WTC11 (cell line): ENCODE measurements at regions not wholly inside any gene's neighbourhood (a gene's known extent, or its start where the extent isn't known, plus 50 kb on each side); places are given as distances from the start of the nearest gene placed in this dataset.
A peak's percentile ranks its signal among the peaks of the same experiment; 100 is the strongest.
"Not testable (repeated sequence)": the region's sequence is repeated elsewhere in the genome, so short reads cannot be mapped to it uniquely, and the experiment has no call there.

ENCODE experiments used
- ATAC-seq: fragments of 200-7000 bp; cut with Tn5 transposase; 2 replicates; pipeline ENCODE4 v1.10.0; 2021; ENCODE audit warnings: mild to moderate bottlenecking, moderate library complexity
- CTCF ChIA-PET: fragments of 300-600 bp; sonication (Branson Sonifier 250); formaldehyde crosslinking; loops from one replicate; lab custom pipeline; 2021; ENCODE audit warnings: antibody characterized with exemption; lab: Charles Lee
- POLR2A ChIA-PET: fragments of 350-600 bp; sonication (Branson Sonifier 250); formaldehyde crosslinking; loops from one replicate; lab custom pipeline; 2021; ENCODE audit warnings: antibody characterized with exemption; lab: Charles Lee
- DNase-seq: peaks from one replicate; pipeline ENCODE4 v3.0.0; 2021; ENCODE audit warnings: low spot score
- H3K27ac Mint-ChIP-seq: 2 replicates; pipeline ENCODE4 v1.8.0; 2021; ENCODE audit warnings: mixed read lengths
- H3K27me3 Mint-ChIP-seq: 2 replicates; pipeline ENCODE4 v1.8.0; 2021; ENCODE audit warnings: low read depth, mild to moderate bottlenecking, moderate library complexity, mixed read lengths
- H3K36me3 Mint-ChIP-seq: 2 replicates; pipeline ENCODE4 v1.8.0; 2021; ENCODE audit warnings: mixed read lengths
- H3K4me1 Mint-ChIP-seq: 2 replicates; pipeline ENCODE4 v1.8.0; 2022; ENCODE audit warnings: mixed read lengths
- H3K4me3 Mint-ChIP-seq: 2 replicates; pipeline ENCODE4 v1.8.0; 2021; ENCODE audit warnings: mild to moderate bottlenecking, moderate library complexity, mixed read lengths
- H3K9me3 Mint-ChIP-seq: 2 replicates; pipeline ENCODE4 v1.8.0; 2021; ENCODE audit warnings: mixed read lengths
- CREM ChIP-seq: sonication (generic); formaldehyde crosslinking; IDR thresholded peaks from 2 replicates; pipeline ENCODE4 v1.8.1; 2022; ENCODE audit warnings: mild to moderate bottlenecking, missing genetic modification reagents, moderate library complexity
- ELF4 ChIP-seq: sonication (generic); formaldehyde crosslinking; IDR thresholded peaks from 2 replicates; pipeline ENCODE4 v1.8.1; 2022; ENCODE audit warnings: low read depth, mild to moderate bottlenecking, moderate library complexity, missing genetic modification reagents
- FOXJ3 ChIP-seq: sonication (generic); formaldehyde crosslinking; IDR thresholded peaks from 2 replicates; pipeline ENCODE4 v1.9.0; 2021; ENCODE audit warnings: missing genetic modification reagents, mild to moderate bottlenecking, borderline replicate concordance
- IRF2 ChIP-seq: sonication (generic); formaldehyde crosslinking; IDR thresholded peaks from 2 replicates; pipeline ENCODE4 v1.8.0; 2022; ENCODE audit warnings: low read depth, missing genetic modification reagents, borderline replicate concordance
- JAZF1 ChIP-seq: fragments of 250-450 bp; sonication (Bioruptor Pico); IDR thresholded peaks from 2 replicates; pipeline ENCODE4 v1.9.0; 2021; ENCODE audit warnings: moderate library complexity, mild to moderate bottlenecking, inconsistent platforms
- KAT7 ChIP-seq: sonication (generic); formaldehyde crosslinking; IDR thresholded peaks from 2 replicates; pipeline ENCODE4 v1.8.1; 2023; ENCODE audit warnings: missing genetic modification reagents, mild to moderate bottlenecking, borderline replicate concordance
- NFATC4 ChIP-seq: fragments of 250-450 bp; sonication (Bioruptor Pico); IDR thresholded peaks from 2 replicates; pipeline ENCODE4 v1.9.0; 2021; ENCODE audit warnings: mild to moderate bottlenecking
- NFE2L1 ChIP-seq: sonication (generic); formaldehyde crosslinking; IDR thresholded peaks from 2 replicates; pipeline ENCODE4 v1.8.1; 2023; ENCODE audit warnings: missing genetic modification reagents
- NR2C2 ChIP-seq: sonication (generic); formaldehyde crosslinking; IDR thresholded peaks from 2 replicates; pipeline ENCODE4 v1.8.0; 2022; ENCODE audit warnings: mild to moderate bottlenecking, missing genetic modification reagents
- NR3C1 ChIP-seq: sonication (generic); formaldehyde crosslinking; conservative IDR thresholded peaks from 2 replicates; pipeline ENCODE4 v1.8.1; 2023; ENCODE audit warnings: low read depth, mild to moderate bottlenecking, missing genetic modification reagents
- RELA ChIP-seq: sonication (generic); formaldehyde crosslinking; IDR thresholded peaks from 2 replicates; pipeline ENCODE4 v1.8.1; 2022; ENCODE audit warnings: missing genetic modification reagents, mild to moderate bottlenecking, borderline replicate concordance
- RORB ChIP-seq: fragments of 250-450 bp; sonication (Bioruptor Pico); IDR thresholded peaks from 2 replicates; pipeline ENCODE4 v1.9.0; 2021; ENCODE audit warnings: mild to moderate bottlenecking
- SP1 ChIP-seq: sonication (generic); formaldehyde crosslinking; conservative IDR thresholded peaks from 2 replicates; pipeline ENCODE4 v1.8.1; 2022; ENCODE audit warnings: missing genetic modification reagents
- TEAD4 ChIP-seq: sonication (generic); formaldehyde crosslinking; IDR thresholded peaks from 2 replicates; pipeline ENCODE4 v1.8.0; 2022; ENCODE audit warnings: mild to moderate bottlenecking, missing genetic modification reagents
- TP53 ChIP-seq: sonication (generic); formaldehyde crosslinking; IDR thresholded peaks from 2 replicates; pipeline ENCODE4 v1.8.1; 2023; ENCODE audit warnings: mild to moderate bottlenecking, missing genetic modification reagents
- ZBTB21 ChIP-seq: sonication (generic); formaldehyde crosslinking; IDR thresholded peaks from 2 replicates; pipeline ENCODE4 v1.8.1; 2023; ENCODE audit warnings: mild to moderate bottlenecking, missing genetic modification reagents, borderline replicate concordance
- ZNF317 ChIP-seq: sonication (generic); formaldehyde crosslinking; IDR thresholded peaks from 2 replicates; pipeline ENCODE4 v1.8.1; 2023; ENCODE audit warnings: low read depth, mild to moderate bottlenecking, moderate library complexity, missing genetic modification reagents, borderline replicate concordance
- ZNF396 ChIP-seq: fragments of 250-450 bp; sonication (Bioruptor Pico); IDR thresholded peaks from 2 replicates; pipeline ENCODE4 v1.8.0; 2021; ENCODE audit warnings: mild to moderate bottlenecking, moderate library complexity, borderline replicate concordance
- ZNF416 ChIP-seq: fragments of 250-450 bp; sonication (Bioruptor Pico); IDR thresholded peaks from 2 replicates; pipeline ENCODE4 v1.9.0; 2021; ENCODE audit warnings: mild to moderate bottlenecking, inconsistent platforms
- TF ChIP-seq, protein P1 (sequence below): sonication (generic); formaldehyde crosslinking; IDR thresholded peaks from 2 replicates; pipeline ENCODE4 v1.8.1; 2022; ENCODE audit warnings: low read depth, mild to moderate bottlenecking, moderate library complexity, missing genetic modification reagents, borderline replicate concordance
- TF ChIP-seq, protein P2 (sequence below): sonication (generic); formaldehyde crosslinking; IDR thresholded peaks from 2 replicates; pipeline ENCODE4 v1.8.0; 2023; ENCODE audit warnings: missing genetic modification reagents
- TF ChIP-seq, protein P3 (sequence below): sonication (generic); formaldehyde crosslinking; IDR thresholded peaks from 2 replicates; pipeline ENCODE4 v1.8.1; 2022; ENCODE audit warnings: mild to moderate bottlenecking, missing genetic modification reagents, moderate library complexity, borderline replicate concordance
- TF ChIP-seq, protein P4 (sequence below): fragments of 250-450 bp; sonication (Bioruptor Pico); conservative IDR thresholded peaks from 2 replicates; pipeline ENCODE4 v1.9.0; 2021; ENCODE audit warnings: mild to moderate bottlenecking

DNA sequence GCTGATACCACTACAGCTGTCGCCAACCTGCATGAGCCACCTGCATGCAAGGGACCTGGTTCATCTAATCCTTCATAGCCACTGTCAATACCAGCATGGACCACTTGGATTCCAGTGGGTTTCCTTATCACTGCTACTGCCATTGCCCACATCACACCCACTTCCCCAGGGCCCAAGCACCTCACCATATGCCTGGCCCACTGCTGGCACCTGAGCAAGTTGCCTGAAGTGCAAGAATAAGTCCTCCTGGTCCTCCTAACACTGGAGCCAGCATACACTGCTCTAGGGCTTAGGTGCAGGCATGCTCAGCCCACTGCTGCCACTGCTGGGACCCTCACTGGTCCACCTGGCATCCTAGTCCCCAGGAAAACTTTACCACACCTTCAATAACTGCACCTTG lies 1136.8 kb upstream of the ADGRL4 start:
- CTCF ChIA-PET: no interaction called here
- H3K4me1 Mint-ChIP-seq: peaks cover 2% of the 10 kb centered on the region; the same call in 1 of the 2 replicates
- TF ChIP-seq, protein P1, sequence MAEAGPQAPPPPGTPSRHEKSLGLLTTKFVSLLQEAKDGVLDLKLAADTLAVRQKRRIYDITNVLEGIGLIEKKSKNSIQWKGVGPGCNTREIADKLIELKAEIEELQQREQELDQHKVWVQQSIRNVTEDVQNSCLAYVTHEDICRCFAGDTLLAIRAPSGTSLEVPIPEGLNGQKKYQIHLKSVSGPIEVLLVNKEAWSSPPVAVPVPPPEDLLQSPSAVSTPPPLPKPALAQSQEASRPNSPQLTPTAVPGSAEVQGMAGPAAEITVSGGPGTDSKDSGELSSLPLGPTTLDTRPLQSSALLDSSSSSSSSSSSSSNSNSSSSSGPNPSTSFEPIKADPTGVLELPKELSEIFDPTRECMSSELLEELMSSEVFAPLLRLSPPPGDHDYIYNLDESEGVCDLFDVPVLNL (CRISPR knock-in tag): no peak
- TF ChIP-seq FOXJ3 (no peak), RELA (CRISPR knock-in tag) (no peak), NR2C2 (CRISPR knock-in tag) (no peak), RORB (no peak), NFATC4 (CRISPR knock-in tag) (no peak), CREM (CRISPR knock-in tag) (no peak), NR3C1 (no peak), NFE2L1 (CRISPR knock-in tag) (no peak), KAT7 (CRISPR knock-in tag) (no peak), ZNF396 (no peak)
- TF ChIP-seq, protein P2, sequence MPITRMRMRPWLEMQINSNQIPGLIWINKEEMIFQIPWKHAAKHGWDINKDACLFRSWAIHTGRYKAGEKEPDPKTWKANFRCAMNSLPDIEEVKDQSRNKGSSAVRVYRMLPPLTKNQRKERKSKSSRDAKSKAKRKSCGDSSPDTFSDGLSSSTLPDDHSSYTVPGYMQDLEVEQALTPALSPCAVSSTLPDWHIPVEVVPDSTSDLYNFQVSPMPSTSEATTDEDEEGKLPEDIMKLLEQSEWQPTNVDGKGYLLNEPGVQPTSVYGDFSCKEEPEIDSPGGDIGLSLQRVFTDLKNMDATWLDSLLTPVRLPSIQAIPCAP (CRISPR knock-in tag): no peak
- TF ChIP-seq, protein P3, sequence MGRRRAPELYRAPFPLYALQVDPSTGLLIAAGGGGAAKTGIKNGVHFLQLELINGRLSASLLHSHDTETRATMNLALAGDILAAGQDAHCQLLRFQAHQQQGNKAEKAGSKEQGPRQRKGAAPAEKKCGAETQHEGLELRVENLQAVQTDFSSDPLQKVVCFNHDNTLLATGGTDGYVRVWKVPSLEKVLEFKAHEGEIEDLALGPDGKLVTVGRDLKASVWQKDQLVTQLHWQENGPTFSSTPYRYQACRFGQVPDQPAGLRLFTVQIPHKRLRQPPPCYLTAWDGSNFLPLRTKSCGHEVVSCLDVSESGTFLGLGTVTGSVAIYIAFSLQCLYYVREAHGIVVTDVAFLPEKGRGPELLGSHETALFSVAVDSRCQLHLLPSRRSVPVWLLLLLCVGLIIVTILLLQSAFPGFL (CRISPR knock-in tag): no peak
- TF ChIP-seq, protein P4, sequence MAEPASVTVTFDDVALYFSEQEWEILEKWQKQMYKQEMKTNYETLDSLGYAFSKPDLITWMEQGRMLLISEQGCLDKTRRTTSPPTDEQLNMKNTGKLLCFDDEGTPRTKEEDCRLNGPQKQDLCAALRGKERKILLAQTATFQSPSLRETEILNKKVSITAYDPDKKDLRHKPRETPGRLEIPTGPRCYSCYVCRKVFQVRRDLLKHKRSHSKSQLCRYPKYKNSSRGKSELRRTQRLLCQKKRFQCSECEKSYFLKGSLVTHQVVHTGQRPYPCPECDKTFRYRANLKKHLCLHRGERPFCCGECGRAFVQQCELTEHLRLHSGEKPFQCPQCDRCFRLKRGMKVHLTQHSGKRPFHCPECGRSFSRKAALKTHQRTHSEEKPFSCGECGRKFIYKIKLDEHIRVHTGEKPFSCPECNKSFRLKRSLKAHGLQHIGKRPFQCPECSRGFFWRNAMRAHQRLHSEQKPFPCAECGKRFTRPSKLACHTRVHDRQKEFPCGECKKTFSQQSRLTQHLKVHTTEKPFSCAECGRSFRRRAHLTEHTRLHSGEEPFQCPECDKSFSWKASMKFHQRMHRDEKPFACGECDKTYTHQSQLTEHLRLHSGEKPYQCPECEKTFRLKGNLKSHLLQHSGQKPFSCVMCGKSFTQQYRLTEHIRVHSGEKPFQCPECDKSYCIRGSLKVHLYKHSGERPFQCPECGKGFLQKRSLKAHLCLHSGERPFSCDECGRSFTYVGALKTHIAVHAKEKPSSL (CRISPR knock-in tag): no peak
- TF ChIP-seq, all 79 proteins: peak for 0
- Mint-ChIP-seq H3K27ac (no peak overlapping the region), H3K4me3 (no peak overlapping the region), H3K27me3 (no peaks in the 10 kb centered on the region), H3K36me3 (peaks cover 3% of the 10 kb centered on the region), H3K9me3 (peaks cover 43% of the 10 kb centered on the region)
- POLR2A ChIA-PET: no interaction called here
- no peak for ATAC-seq
- DNase-seq: no peak

DNA sequence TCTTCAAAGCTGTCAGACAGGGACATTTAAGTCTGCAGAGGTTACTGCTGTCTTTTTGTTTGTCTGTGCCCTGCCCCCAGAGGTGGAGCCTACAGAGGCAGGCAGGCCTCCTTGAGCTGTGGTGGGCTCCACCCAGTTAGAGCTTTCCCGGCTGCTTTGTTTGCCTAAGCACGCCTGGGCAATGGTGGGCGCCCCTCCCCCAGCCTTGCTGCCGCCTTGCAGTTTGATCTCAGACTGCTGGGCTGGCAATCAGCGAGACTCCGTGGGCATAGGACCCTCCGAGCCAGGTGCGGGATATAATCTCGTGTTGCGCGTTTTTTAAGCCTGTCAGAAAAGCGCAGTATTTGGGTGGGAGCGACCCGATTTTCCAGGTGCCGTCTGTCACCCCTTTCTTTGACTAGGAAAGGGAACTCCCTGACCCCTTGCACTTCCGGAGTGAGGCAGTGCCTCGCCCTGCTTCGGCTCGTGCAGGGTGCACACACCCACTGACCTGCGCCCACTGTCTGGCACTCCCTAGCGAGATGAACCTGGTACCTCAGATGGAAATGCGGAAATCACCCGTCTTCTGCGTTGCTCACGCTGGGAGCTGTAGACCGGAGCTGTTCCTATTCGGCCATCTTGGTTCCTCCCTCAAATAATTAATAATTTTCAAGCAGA lies 1131.5 kb upstream of the ADGRL4 start:
- CTCF ChIA-PET, H3K4me3 Mint-ChIP-seq, H3K36me3 Mint-ChIP-seq, ATAC-seq, POLR2A ChIA-PET, H3K4me1 Mint-ChIP-seq, H3K27ac Mint-ChIP-seq, H3K27me3 Mint-ChIP-seq: not testable (repeated sequence)
- H3K9me3 Mint-ChIP-seq: peaks cover 15% of the 10 kb centered on the region
- peak; percentile 65 for DNase-seq

DNA sequence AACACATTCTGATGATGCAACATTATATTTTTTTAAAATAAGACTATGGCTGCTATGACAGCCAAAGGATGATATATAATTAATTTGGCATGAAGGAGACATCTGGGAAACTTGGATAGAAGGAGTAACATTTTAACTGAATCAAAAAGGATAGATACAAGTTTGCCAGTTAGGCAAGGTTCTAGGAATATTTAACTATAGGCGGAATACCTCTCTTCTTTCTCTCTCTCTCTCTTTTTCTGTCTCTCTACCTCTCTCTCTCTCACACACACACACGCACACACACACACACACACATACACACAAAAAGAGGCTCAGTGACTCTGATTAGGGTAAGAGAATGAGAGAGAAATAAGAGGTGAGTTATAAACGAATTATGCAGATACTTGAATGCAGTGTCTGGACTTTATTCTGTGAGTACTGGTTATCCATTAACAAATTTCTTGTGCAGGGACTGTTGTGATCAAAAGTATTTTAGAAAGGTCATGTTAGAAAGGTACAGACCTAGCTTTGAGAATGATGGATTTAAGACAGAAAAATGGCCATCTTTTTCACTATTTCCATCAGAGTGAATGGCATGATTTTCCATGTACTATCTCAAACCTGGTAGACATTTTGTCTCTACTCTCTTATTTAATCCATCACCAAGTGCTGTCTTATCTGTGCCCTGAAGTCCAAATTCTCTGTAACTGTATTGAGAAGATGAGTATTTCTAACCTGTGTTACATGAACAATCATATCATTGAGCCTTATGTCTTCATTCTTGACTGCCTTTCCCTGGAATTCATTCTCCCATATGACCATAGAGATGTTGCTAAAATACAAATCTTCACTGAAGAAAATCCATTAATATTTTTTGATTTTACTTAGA lies 1106.9 kb upstream of the ADGRL4 start:
- H3K4me3 Mint-ChIP-seq: no peak overlapping the region
- peaks cover 36% of the 10 kb centered on the region for H3K36me3 Mint-ChIP-seq
- DNase-seq (no peak), ATAC-seq (no peak)
- peaks cover 61% of the 10 kb centered on the region for H3K9me3 Mint-ChIP-seq
- H3K27me3 Mint-ChIP-seq: no peaks in the 10 kb centered on the region
- H3K27ac Mint-ChIP-seq: no peak overlapping the region
- no peaks in the 10 kb centered on the region for H3K4me1 Mint-ChIP-seq
- ChIA-PET POLR2A (no interaction called here), CTCF (no interaction called here)
- TF ChIP-seq TEAD4 (CRISPR knock-in tag) (no peak), ELF4 (CRISPR knock-in tag) (no peak), JAZF1 (CRISPR knock-in tag) (no peak), FOXJ3 (no peak), ZNF416 (no peak), ZBTB21 (CRISPR knock-in tag) (no peak), TP53 (no peak), SP1 (no peak), ZNF317 (CRISPR knock-in tag) (no peak), IRF2 (CRISPR knock-in tag) (no peak)
- TF ChIP-seq, protein P4 (CRISPR knock-in tag): no peak
- TF ChIP-seq, protein P1 (CRISPR knock-in tag): no peak
